ENCODE measurements at regions not wholly inside any gene's neighbourhood (a gene's known extent, or its start where the extent isn't known, plus 50 kb on each side); places are given as distances from the start of the nearest gene placed in this dataset.

GRCh38 chr5:91638010-91638409 lies 254.9 kb upstream of the ARRDC3 start:
- TF ChIP-seq CTCF (IDR thresholded peaks at IDR 0.05): no peak
- no peak for ATAC-seq (ENCODE audit: low FRiP score)
- DNase-seq (ENCODE audit: low spot score): no peak

- DNase-seq (ENCODE audit: low spot score) (no peak), ATAC-seq (ENCODE audit: low FRiP score) (no peak)
- TF ChIP-seq CTCF (IDR thresholded peaks at IDR 0.05): no peak
Observed at GRCh38 chr5:91635950-91636734, 253.0 kb upstream of the ARRDC3 start.

GRCh38 chr5:91632871-91633270 lies 249.8 kb upstream of the ARRDC3 start:
- no peak for TF ChIP-seq CTCF (IDR thresholded peaks at IDR 0.05)
- DNase-seq (ENCODE audit: low spot score) (no peak), ATAC-seq (ENCODE audit: low FRiP score) (no peak)

- DNase-seq (ENCODE audit: low spot score) (no peak), ATAC-seq (ENCODE audit: low FRiP score) (no peak)
- TF ChIP-seq CTCF (IDR thresholded peaks at IDR 0.05): no peak
Observed at GRCh38 chr5:91611746-91612145, 228.6 kb upstream of the ARRDC3 start.

GRCh38 chr5:91607675-91608074 lies 224.6 kb upstream of the ARRDC3 start:
- no peak for TF ChIP-seq CTCF (IDR thresholded peaks at IDR 0.05)
- DNase-seq (ENCODE audit: low spot score) (no peak), ATAC-seq (ENCODE audit: low FRiP score) (no peak)

- no peak for TF ChIP-seq CTCF (IDR thresholded peaks at IDR 0.05)
- no peak for ATAC-seq (ENCODE audit: low FRiP score)
- no peak for DNase-seq (ENCODE audit: low spot score)
Observed at GRCh38 chr5:91599863-91600262, 216.7 kb upstream of the ARRDC3 start.

GRCh38 chr5:91598216-91598615 lies 215.1 kb upstream of the ARRDC3 start:
- no peak for ATAC-seq (ENCODE audit: low FRiP score)
- no peak for DNase-seq (ENCODE audit: low spot score)
- TF ChIP-seq CTCF (IDR thresholded peaks at IDR 0.05): no peak
